ENCODE measurements at regions not wholly inside any gene's neighbourhood (a gene's known extent, or its start where the extent isn't known, plus 50 kb on each side); places are given as distances from the start of the nearest gene placed in this dataset.

DNA sequence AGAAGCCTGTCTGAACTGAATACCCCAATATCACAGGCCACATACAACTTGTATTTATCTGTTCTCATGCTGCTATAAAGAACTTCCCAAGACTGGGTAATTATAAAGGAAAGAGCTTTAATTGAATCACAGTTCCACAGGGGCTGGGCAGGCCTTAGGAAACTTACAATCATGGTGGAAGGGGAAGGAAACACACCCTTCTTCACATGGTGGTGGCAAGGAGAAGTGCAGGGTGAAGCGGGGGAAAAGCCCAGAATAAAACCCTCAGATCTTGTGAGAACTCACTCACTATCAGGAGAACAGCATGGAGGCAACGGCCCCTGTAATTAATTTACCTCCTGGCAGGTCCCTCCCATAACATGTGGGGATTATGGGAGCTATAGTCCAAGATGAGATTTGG, 50.3 kb upstream of the FNDC1 start:
- no peak for DNase-seq

DNA sequence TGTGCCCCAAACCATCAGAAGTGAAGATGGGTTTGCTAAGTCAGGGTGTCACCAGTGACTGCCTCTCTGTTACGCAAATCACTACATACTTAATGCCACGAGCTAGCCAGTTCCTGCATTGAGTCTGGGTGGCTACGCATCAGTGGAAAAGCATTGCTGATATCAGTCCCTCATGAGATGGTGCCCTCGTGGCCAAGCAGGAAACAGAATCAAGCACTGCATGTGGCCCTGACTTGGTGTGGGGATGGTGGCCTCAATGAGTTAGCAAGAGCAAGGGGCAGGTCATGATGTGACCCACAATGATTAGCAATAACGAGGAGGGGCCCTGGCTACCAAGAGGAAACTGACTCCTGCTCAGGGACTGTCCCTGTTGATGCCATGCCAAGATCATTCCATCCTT, 51.6 kb upstream of the FNDC1 start:
- no peak for DNase-seq

- no peak for DNase-seq
These were observed 52.2 kb upstream of the FNDC1 start for GRCh38 chr6:159117046-159117445.

GRCh38 chr6:159116343-159116742, 52.9 kb upstream of the FNDC1 start:
- DNase-seq: no peak

DNA sequence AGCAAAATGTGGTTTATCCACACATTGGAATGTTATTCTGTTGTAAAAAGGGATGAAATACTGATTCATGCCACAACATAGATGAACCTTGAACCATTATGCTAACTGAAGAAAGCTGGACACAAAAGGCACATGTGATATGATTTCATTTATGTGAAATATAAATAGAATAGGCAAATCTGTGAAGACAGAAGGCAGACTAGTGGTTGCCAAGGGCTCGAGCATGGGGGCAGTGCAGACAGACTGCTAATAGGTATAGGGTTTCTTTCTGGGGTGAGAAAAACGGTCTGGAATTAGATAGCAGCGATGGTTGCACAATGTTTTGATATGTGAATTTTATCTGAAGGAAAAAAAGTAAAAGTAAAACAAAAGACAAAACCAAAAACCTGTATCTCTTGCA, 54.6 kb upstream of the FNDC1 start:
- no peak for DNase-seq

GRCh38 chr6:159113223-159113622, 56.0 kb upstream of the FNDC1 start:
- no peak for DNase-seq

- DNase-seq: no peak
These were observed 56.5 kb upstream of the FNDC1 start for GRCh38 chr6:159112714-159113113.

GRCh38 chr6:159110748-159111147, 58.5 kb upstream of the FNDC1 start:
- DNase-seq: no peak

GRCh38 chr6:159110013-159110412, 59.2 kb upstream of the FNDC1 start:
- DNase-seq: no peak

DNA sequence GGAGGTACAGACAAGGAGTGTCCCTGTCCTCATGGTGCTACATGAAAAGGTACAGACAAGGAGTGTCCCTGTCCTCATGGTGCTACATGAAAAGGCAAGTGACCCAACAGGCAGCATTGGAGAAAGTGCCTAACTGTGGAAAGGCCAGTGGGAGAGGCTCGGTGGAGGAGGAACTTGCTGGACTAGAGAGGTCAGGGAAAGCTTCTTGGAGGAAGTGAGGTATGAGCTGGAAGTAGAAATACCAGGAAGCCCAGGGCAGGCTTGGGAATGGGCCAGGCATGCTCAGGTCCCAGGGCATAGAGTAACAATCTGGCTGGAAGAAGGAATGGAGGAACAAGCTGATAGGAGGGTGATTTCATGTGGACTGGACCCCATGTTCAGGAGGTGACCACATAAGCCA, 59.8 kb upstream of the FNDC1 start:
- no peak for DNase-seq

DNA sequence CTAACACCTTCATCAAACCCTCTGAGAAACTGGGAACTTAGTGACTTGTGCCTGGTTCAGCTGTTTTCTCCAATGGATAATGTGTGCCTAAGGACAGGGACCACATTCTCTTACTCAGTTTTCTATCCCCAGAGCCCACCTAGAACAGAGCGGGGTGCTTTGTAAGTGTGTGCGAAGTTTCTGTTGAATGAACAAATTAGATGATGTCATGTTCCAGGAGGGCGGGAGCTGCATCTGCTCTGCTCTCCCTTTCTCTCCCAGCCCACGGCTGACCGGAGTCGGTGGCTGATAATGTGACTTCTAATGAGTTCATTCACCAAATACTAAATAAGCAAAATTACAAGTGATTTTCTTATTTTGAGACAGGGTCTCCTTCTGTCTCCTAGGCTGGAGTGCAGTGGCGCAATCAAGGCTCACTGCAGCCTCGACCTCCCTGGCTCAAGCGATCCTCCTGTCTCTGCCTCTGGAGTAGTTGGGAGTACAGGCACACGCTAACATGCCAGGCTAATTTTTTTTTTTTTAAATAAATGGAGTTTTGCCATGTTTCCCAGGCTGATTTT, 60.7 kb upstream of the FNDC1 start:
- DNase-seq: no peak

- peak; percentile 52 for DNase-seq
These were observed 61.5 kb upstream of the FNDC1 start for GRCh38 chr6:159107451-159108260.

DNA sequence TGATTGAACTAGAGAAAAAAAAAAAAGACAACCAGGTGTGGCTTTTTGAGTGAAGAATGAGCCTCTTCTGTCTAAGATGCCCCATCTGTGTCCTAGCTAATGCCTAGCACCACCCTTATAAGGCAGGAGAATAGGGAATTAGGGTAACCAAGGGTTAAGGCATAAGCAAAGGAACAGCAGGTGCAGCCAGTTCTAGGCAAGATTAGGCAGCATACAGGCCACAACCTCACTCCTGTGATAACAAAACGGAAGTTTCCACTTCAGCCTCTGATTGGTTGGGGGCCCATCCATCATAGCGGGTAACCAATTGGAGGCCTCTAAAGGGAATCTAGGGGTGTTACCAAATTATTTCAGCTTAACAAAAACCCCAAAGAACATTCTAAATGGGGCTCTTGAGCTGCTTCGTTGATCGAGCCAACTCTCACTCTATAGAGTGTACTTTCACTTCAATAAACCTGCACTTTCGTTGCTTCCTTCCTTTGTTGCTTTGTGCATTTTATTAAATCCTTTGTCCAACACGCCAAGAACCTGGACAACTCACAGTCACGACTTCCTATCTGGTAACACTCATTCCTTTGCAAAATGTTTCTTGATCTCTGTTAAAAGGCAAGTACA, 61.9 kb upstream of the TAGAP start:
- peak; percentile 88 for DNase-seq

GRCh38 chr6:159105716-159106115, 60.9 kb upstream of the TAGAP start:
- no peak for DNase-seq

DNA sequence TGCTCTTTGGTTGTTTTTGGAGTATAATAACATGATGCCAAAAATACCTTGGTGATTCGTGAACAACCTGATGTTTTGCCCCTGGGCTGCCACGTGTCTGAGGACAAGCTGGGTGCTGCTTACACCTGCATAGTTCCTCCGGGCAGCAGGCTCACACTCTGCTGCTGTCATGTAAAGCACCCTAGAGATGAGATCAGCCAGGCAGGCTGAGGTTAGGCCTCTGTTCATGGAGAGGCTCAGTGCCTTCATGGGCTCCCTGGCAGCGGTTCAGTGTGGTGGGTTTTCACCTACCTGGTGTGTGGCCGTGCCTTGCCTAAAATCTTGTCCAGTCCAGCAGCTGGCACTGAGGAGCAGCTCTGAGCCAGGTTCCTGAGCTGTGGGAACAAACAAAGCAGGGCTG, 60.1 kb upstream of the TAGAP start:
- DNase-seq: no peak

- peak; percentile 33 for DNase-seq
These were observed 59.6 kb upstream of the TAGAP start for GRCh38 chr6:159104163-159104925.

DNA sequence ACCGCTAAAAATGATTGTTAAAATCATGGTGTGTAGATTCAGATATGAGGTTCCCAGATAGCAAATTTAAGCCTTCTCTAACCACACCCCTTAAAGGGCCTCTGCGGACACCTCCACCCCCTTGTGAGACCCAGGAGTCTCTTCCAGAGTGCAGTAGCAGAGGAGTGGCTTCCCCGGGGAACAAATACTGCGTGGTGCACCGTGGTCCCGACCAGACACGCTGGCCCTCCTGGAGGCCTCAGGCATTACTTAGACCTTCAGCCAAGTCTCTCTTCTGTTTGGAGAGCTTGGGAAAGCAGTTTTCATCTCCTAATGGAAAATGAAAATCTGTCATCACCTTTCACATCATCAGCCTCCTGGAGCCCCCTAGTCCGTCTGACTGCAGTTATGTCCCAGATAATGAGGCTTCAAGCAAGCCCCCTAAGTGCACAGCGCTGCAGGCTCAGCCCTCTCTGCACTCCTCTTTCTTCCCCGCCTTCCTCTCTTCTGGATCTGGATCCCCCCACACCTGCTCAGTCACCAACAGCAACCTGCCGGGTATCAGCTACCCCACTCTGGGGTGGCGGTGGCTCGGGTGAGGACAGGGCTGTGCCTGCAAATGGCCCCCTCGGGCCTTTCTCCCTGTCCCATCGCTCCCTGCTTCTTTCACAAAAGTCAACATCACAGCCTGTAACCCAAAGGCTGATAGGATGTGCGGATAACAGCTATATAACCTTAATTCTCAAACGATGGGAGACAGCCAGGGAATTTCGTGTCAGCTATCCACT, 58.8 kb upstream of the TAGAP start:
- no peak for DNase-seq

DNA sequence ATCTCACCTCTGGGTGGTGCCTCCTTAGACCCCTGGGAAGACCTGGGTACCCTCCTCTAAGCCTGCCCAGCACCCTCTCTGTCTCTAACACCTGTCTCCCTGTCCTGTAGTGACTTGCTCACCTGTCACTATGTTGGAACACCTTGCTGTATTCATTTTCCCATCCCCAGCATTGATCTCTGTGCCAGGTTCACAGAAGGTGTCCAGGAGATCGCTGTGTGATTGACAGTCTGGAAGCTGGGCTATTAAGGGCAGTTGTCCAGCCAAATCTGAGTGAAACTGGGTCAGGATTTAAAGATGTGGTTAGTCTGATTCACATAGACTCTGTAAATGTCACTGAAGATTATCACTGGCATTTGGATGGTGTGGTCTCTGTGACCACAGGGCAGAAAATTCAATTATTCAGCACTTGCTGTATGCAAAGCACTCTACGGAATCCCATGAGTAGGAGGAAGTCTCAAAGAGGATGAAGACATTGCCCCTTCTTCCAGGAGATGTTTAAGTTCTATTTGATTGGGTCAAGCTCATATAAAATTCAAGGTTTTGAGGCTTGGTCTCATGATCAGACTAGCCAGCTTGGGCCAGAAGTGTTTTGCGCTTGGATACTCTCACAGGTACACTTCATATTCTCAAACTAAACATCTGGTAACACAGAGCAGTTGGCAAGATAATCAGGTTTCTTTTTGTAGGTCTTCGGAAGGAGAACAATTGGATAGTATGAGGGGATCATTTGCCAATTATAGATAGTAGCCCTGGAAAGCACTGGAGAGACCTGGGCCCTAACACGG, 57.8 kb upstream of the TAGAP start:
- DNase-seq: no peak

DNA sequence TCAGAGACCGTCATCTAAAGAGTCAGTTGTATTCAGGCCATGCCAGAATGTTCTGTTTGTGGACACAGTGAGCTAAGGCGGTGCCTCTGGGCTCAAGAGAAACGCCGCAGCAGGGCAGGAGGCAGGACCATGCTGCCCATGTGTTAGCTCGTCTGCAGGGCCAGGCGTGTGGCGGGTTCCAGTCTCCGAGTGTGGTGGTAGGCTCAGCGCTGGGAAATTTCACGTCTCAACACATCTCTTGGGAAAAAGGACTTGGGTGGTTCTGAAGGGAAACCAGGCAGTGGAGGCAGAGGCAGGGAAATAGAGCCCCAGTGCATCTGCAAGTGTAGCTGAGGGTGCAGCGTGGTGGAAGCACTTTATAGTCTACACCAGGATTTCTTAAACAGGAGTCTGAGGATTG, 56.9 kb upstream of the TAGAP start:
- no peak for DNase-seq

GRCh38 chr6:159100395-159101182, 55.8 kb upstream of the TAGAP start:
- DNase-seq: no peak

DNA sequence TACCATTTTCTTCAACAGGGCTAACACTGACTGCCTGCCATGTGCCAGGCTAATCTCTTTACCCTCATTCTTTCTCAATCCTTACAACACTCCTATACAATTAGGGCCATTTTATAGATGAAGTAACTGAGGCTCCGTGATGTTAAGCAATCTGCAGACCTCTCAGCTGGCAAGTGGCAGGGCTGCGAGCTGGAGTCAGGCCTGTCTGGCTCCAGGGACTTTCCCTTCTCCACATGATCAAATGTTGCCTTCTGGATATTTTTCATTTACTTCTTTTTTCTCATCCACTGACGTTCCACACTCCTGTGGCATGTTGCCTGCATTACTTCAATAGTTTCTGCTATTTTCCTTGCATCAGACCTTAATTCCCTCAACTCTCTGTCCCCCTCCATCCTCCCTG, 55.2 kb upstream of the TAGAP start:
- DNase-seq: no peak

All from GF-D8 (cell line).